HG02623 (cell line): ENCODE measurements at regions not wholly inside any gene's neighbourhood (a gene's known extent, or its start where the extent isn't known, plus 50 kb on each side); places are given as distances from the start of the nearest gene placed in this dataset.
"Not testable (repeated sequence)": the region's sequence is repeated elsewhere in the genome, so short reads cannot be mapped to it uniquely, and the experiment has no call there.

Experiments
- ATAC-seq: cut with Tn5 transposase; IDR thresholded peaks from one replicate; pipeline ENCODE4 v1.9.1; 2021; ENCODE audit warnings: moderate library complexity; ENCODE audit not compliant: unreplicated experiment

GRCh38 chr2:234251326-234252271 is 201.1 kb downstream of the SPP2 start:
- ATAC-seq: no peak

GRCh38 chr2:234250926-234251325 is 200.4 kb downstream of the SPP2 start:
- no peak for ATAC-seq

- ATAC-seq: no peak
Measured at GRCh38 chr2:234249873-234250272, 199.4 kb downstream of the SPP2 start.

GRCh38 chr2:234249034-234249735 is 198.7 kb downstream of the SPP2 start:
- no peak for ATAC-seq

GRCh38 chr2:234248213-234248710 is 197.8 kb downstream of the SPP2 start:
- ATAC-seq: not testable (repeated sequence)

GRCh38 chr2:234247453-234248180 is 197.1 kb downstream of the SPP2 start:
- no peak for ATAC-seq

- ATAC-seq: no peak
Measured at GRCh38 chr2:234245945-234246344, 195.4 kb downstream of the SPP2 start.

- no peak for ATAC-seq
Measured at GRCh38 chr2:234243871-234244565, 193.5 kb downstream of the SPP2 start.

GRCh38 chr2:234242459-234242836 is 191.9 kb downstream of the SPP2 start:
- no peak for ATAC-seq

- no peak for ATAC-seq
Measured at GRCh38 chr2:234241656-234242458, 191.4 kb downstream of the SPP2 start.

- no peak for ATAC-seq
Measured at GRCh38 chr2:234240917-234241316, 190.4 kb downstream of the SPP2 start.

- no peak for ATAC-seq
Measured at GRCh38 chr2:234235191-234235590, 184.7 kb downstream of the SPP2 start.

- no peak for ATAC-seq
Measured at GRCh38 chr2:234231460-234231859, 181.0 kb downstream of the SPP2 start.

GRCh38 chr2:234219046-234219310 is 168.5 kb downstream of the SPP2 start:
- no peak for ATAC-seq

GRCh38 chr2:234218266-234219045 is 168.0 kb downstream of the SPP2 start:
- ATAC-seq: no peak

- ATAC-seq: no peak
Measured at GRCh38 chr2:234212534-234212933, 162.0 kb downstream of the SPP2 start.

- no peak for ATAC-seq
Measured at GRCh38 chr2:234211797-234212196, 161.3 kb downstream of the SPP2 start.

- ATAC-seq: no peak
Measured at GRCh38 chr2:234206738-234207137, 156.2 kb downstream of the SPP2 start.

- ATAC-seq: no peak
Measured at GRCh38 chr2:234204480-234204879, 154.0 kb downstream of the SPP2 start.
